ENCODE measurements at regions not wholly inside any gene's neighbourhood (a gene's known extent, or its start where the extent isn't known, plus 50 kb on each side); places are given as distances from the start of the nearest gene placed in this dataset.

DNA sequence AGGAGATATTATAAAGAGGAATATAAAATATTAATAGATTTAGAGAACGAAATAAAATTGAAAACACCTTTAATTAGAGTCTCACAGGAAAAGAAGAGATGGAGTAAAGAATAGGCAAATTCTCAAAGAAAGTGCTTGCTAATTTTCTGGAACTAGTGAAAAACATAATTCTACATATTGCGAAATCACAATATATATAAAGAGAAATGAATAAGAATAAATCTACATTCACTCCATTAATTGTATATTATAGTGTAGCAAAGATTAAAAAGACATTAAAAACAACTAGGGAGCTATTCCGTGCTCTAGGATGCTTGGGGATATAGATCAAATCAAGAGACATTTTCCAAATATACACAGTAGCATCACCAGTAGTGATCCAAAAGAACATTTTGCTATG lies 685.2 kb upstream of the NCAM2 start:
- TF ChIP-seq, protein P1, sequence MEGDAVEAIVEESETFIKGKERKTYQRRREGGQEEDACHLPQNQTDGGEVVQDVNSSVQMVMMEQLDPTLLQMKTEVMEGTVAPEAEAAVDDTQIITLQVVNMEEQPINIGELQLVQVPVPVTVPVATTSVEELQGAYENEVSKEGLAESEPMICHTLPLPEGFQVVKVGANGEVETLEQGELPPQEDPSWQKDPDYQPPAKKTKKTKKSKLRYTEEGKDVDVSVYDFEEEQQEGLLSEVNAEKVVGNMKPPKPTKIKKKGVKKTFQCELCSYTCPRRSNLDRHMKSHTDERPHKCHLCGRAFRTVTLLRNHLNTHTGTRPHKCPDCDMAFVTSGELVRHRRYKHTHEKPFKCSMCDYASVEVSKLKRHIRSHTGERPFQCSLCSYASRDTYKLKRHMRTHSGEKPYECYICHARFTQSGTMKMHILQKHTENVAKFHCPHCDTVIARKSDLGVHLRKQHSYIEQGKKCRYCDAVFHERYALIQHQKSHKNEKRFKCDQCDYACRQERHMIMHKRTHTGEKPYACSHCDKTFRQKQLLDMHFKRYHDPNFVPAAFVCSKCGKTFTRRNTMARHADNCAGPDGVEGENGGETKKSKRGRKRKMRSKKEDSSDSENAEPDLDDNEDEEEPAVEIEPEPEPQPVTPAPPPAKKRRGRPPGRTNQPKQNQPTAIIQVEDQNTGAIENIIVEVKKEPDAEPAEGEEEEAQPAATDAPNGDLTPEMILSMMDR (conservative IDR thresholded peaks at IDR 0.05 in 1 of 2, IDR thresholded peaks at IDR 0.05 in 1 of 2; ENCODE audit: extremely low read depth in 1 of 2, insufficient read depth in 1 of 2, low read depth in 1 of 2, low read length in 2 of 2), result no peak
- TF ChIP-seq EZH2 (IDR thresholded peaks at IDR 0.05; ENCODE audit: borderline replicate concordance, low read length), result no peak

Data from mammary epithelial cell (primary cell).